Fibroblast of peridontal ligament (primary cell): ENCODE measurements at regions not wholly inside any gene's neighbourhood (a gene's known extent, or its start where the extent isn't known, plus 50 kb on each side); places are given as distances from the start of the nearest gene placed in this dataset.
"Not testable (repeated sequence)": the region's sequence is repeated elsewhere in the genome, so short reads cannot be mapped to it uniquely, and the experiment has no call there.

Experiments used
- DNase-seq: peaks from one replicate; pipeline ENCODE4 v3.0.0-alpha.2; 2010; ENCODE audit errors: extremely low read depth

- DNase-seq = no peak
Measured at GRCh38 chr1:79976287-79976686, 969.8 kb upstream of the ADGRL4 start.

- no peak for DNase-seq
Measured at GRCh38 chr1:79974659-79975058, 968.1 kb upstream of the ADGRL4 start.

GRCh38 chr1:79969886-79970285, 963.4 kb upstream of the ADGRL4 start:
- DNase-seq = no peak

GRCh38 chr1:79966438-79966837, 959.9 kb upstream of the ADGRL4 start:
- no peak for DNase-seq

- no peak for DNase-seq
Measured at GRCh38 chr1:79959635-79960034, 953.1 kb upstream of the ADGRL4 start.

GRCh38 chr1:79955966-79956365, 949.4 kb upstream of the ADGRL4 start:
- DNase-seq = peak; percentile 6

- no peak for DNase-seq
Measured at GRCh38 chr1:79950511-79950910, 944.0 kb upstream of the ADGRL4 start.

- peak; percentile 7 for DNase-seq
Measured at GRCh38 chr1:79945391-79945790, 938.9 kb upstream of the ADGRL4 start.

GRCh38 chr1:79929356-79929755, 922.8 kb upstream of the ADGRL4 start:
- no peak for DNase-seq

- no peak for DNase-seq
Measured at GRCh38 chr1:79928901-79929300, 922.4 kb upstream of the ADGRL4 start.

- DNase-seq = no peak
Measured at GRCh38 chr1:79920960-79921669, 914.6 kb upstream of the ADGRL4 start.

- DNase-seq = no peak
Measured at GRCh38 chr1:79914896-79915295, 908.4 kb upstream of the ADGRL4 start.

- DNase-seq = peak; percentile 17
Measured at GRCh38 chr1:79912813-79913212, 906.3 kb upstream of the ADGRL4 start.

- no peak for DNase-seq
Measured at GRCh38 chr1:79903321-79903720, 896.8 kb upstream of the ADGRL4 start.

GRCh38 chr1:79902418-79902817, 895.9 kb upstream of the ADGRL4 start:
- DNase-seq = peak; percentile 10

- DNase-seq = peak; percentile 97
Measured at GRCh38 chr1:79899914-79900313, 893.4 kb upstream of the ADGRL4 start.

- no peak for DNase-seq
Measured at GRCh38 chr1:79896140-79896539, 889.6 kb upstream of the ADGRL4 start.

GRCh38 chr1:79895573-79895972, 889.0 kb upstream of the ADGRL4 start:
- no peak for DNase-seq

- not testable (repeated sequence) for DNase-seq
Measured at GRCh38 chr1:79894129-79894528, 887.6 kb upstream of the ADGRL4 start.

GRCh38 chr1:79887059-79887458, 880.5 kb upstream of the ADGRL4 start:
- DNase-seq = no peak

- DNase-seq = no peak
Measured at GRCh38 chr1:79885101-79885500, 878.6 kb upstream of the ADGRL4 start.

GRCh38 chr1:79877086-79877485, 870.6 kb upstream of the ADGRL4 start:
- no peak for DNase-seq

- DNase-seq = no peak
Measured at GRCh38 chr1:79875187-79875586, 868.7 kb upstream of the ADGRL4 start.

- no peak for DNase-seq
Measured at GRCh38 chr1:79874289-79874688, 867.8 kb upstream of the ADGRL4 start.
